K562 (cell line): ENCODE measurements at regions not wholly inside any gene's neighbourhood (a gene's known extent, or its start where the extent isn't known, plus 50 kb on each side); places are given as distances from the start of the nearest gene placed in this dataset.

Experiments used
- ARNT ChIP-seq, 2 experiments: fragments of 450-650 bp; IDR thresholded peaks; 2 replicates each; pipeline ENCODE4 v1.6.1; 2016; ENCODE audit warnings: mild to moderate bottlenecking in 1 of 2
- ELF2 ChIP-seq: fragments of 250-450 bp; sonication (Bioruptor Pico); IDR thresholded peaks from 2 replicates; pipeline ENCODE4 v1.5.0; 2021; ENCODE audit warnings: mild to moderate bottlenecking
- FUS ChIP-seq: fragments of 200-400 bp; formaldehyde crosslinking; optimal IDR thresholded peaks from 2 replicates; pipeline ENCODE3; 2017; ENCODE audit warnings: low read depth, low read length
- KLF13 ChIP-seq: fragments of 450-650 bp; IDR thresholded peaks from 2 replicates; pipeline ENCODE4 v1.6.1; 2016; ENCODE audit warnings: missing genetic modification characterization, low read depth, mild to moderate bottlenecking, missing compliant biosample characterization, moderate library complexity, borderline replicate concordance
- LCOR ChIP-seq: sonication (generic); formaldehyde crosslinking; IDR thresholded peaks from 2 replicates; pipeline ENCODE4 v1.8.0; 2022; ENCODE audit warnings: mild to moderate bottlenecking, missing genetic modification reagents
- MAFF ChIP-seq: IDR thresholded peaks from 2 replicates; pipeline ENCODE4 v1.6.1; 2012; ENCODE audit warnings: low read length, improper control_type of control experiment
- MCM2 ChIP-seq: fragments of 450-650 bp; IDR thresholded peaks from 2 replicates; pipeline ENCODE4 v1.6.1; 2017; ENCODE audit warnings: low read depth, mild to moderate bottlenecking
- PYGO2 ChIP-seq: fragments of 450-650 bp; IDR thresholded peaks from 2 replicates; pipeline ENCODE4 v1.6.1; 2016; ENCODE audit warnings: mild to moderate bottlenecking, missing genetic modification characterization, moderate library complexity, missing compliant biosample characterization
- RB1 ChIP-seq: fragments of 450-650 bp; IDR thresholded peaks from 2 replicates; pipeline ENCODE4 v1.6.1; 2017; ENCODE audit warnings: low read depth, mild to moderate bottlenecking
- RBM17 ChIP-seq: fragments of 200-400 bp; formaldehyde crosslinking; IDR thresholded peaks from 2 replicates; pipeline ENCODE4 v1.6.1; 2017; ENCODE audit warnings: low read depth, mild to moderate bottlenecking, low read length, borderline replicate concordance
- ZC3H11A ChIP-seq: IDR thresholded peaks from 2 replicates; pipeline ENCODE4 v1.6.1; 2012; ENCODE audit warnings: low read depth, low read length, improper control_type of control experiment
- TF ChIP-seq, protein P1 (sequence below): sonication (generic); formaldehyde crosslinking; IDR thresholded peaks from 2 replicates; pipeline ENCODE4 v1.8.1; 2023; ENCODE audit warnings: mild to moderate bottlenecking, missing genetic modification reagents, moderate library complexity
- TF ChIP-seq, protein P2 (sequence below): fragments of 450-650 bp; IDR thresholded peaks from 2 replicates; pipeline ENCODE4 v1.6.1; 2016; ENCODE audit warnings: low read depth
- TF ChIP-seq, protein P3 (sequence below): fragments of 250-450 bp; sonication (Bioruptor Pico); IDR thresholded peaks from 2 replicates; pipeline ENCODE4 v1.4.0; 2020; ENCODE audit warnings: mild to moderate bottlenecking, moderate library complexity

DNA sequence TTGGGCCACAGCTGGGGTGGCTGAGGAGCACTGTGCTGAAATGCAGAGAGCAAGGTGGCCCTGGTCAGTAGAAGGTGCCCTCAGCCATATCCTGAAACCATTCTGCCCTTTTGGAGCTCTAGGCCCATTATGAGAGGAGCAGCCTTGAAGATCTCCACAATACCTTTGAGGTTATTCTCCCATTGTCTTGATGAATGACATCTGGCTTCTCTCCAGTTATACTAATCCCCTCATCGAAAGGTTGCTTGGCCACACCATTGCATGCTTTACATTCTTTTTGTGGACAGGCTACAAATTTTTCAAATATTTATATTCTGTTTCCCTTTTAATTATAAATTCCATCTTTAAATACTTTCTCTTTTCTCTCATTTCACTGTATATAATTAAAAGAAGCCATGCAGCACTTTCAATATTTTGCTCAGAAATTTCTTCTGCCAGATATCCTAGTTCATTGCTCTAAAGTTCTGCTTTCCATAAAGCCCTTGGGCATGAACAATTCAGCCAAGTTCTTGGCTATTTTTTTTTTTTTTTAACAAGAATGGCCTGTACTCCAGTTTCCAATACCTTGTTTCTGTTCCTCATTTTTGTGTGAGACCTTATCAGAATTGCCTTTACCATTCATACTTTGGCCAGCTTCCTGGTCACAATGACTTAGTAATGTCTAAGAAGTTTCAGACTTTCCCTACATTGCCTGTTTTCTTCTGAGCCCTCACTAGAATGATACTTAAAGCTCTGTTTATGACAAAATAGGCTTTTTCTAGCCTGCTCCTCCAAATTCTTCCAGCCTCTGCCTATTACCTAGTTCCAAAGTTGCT, 138.9 kb upstream of the SGO1 start (continued):
- TF ChIP-seq RBM17, result no peak
- no peak for TF ChIP-seq ARNT (IDR thresholded peaks at IDR 0.05)
- TF ChIP-seq, protein P1, sequence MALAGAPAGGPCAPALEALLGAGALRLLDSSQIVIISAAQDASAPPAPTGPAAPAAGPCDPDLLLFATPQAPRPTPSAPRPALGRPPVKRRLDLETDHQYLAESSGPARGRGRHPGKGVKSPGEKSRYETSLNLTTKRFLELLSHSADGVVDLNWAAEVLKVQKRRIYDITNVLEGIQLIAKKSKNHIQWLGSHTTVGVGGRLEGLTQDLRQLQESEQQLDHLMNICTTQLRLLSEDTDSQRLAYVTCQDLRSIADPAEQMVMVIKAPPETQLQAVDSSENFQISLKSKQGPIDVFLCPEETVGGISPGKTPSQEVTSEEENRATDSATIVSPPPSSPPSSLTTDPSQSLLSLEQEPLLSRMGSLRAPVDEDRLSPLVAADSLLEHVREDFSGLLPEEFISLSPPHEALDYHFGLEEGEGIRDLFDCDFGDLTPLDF (CRISPR knock-in tag), result no peak
- TF ChIP-seq LCOR (CRISPR knock-in tag), result no peak
- no peak for TF ChIP-seq MCM2
- TF ChIP-seq, protein P2, sequence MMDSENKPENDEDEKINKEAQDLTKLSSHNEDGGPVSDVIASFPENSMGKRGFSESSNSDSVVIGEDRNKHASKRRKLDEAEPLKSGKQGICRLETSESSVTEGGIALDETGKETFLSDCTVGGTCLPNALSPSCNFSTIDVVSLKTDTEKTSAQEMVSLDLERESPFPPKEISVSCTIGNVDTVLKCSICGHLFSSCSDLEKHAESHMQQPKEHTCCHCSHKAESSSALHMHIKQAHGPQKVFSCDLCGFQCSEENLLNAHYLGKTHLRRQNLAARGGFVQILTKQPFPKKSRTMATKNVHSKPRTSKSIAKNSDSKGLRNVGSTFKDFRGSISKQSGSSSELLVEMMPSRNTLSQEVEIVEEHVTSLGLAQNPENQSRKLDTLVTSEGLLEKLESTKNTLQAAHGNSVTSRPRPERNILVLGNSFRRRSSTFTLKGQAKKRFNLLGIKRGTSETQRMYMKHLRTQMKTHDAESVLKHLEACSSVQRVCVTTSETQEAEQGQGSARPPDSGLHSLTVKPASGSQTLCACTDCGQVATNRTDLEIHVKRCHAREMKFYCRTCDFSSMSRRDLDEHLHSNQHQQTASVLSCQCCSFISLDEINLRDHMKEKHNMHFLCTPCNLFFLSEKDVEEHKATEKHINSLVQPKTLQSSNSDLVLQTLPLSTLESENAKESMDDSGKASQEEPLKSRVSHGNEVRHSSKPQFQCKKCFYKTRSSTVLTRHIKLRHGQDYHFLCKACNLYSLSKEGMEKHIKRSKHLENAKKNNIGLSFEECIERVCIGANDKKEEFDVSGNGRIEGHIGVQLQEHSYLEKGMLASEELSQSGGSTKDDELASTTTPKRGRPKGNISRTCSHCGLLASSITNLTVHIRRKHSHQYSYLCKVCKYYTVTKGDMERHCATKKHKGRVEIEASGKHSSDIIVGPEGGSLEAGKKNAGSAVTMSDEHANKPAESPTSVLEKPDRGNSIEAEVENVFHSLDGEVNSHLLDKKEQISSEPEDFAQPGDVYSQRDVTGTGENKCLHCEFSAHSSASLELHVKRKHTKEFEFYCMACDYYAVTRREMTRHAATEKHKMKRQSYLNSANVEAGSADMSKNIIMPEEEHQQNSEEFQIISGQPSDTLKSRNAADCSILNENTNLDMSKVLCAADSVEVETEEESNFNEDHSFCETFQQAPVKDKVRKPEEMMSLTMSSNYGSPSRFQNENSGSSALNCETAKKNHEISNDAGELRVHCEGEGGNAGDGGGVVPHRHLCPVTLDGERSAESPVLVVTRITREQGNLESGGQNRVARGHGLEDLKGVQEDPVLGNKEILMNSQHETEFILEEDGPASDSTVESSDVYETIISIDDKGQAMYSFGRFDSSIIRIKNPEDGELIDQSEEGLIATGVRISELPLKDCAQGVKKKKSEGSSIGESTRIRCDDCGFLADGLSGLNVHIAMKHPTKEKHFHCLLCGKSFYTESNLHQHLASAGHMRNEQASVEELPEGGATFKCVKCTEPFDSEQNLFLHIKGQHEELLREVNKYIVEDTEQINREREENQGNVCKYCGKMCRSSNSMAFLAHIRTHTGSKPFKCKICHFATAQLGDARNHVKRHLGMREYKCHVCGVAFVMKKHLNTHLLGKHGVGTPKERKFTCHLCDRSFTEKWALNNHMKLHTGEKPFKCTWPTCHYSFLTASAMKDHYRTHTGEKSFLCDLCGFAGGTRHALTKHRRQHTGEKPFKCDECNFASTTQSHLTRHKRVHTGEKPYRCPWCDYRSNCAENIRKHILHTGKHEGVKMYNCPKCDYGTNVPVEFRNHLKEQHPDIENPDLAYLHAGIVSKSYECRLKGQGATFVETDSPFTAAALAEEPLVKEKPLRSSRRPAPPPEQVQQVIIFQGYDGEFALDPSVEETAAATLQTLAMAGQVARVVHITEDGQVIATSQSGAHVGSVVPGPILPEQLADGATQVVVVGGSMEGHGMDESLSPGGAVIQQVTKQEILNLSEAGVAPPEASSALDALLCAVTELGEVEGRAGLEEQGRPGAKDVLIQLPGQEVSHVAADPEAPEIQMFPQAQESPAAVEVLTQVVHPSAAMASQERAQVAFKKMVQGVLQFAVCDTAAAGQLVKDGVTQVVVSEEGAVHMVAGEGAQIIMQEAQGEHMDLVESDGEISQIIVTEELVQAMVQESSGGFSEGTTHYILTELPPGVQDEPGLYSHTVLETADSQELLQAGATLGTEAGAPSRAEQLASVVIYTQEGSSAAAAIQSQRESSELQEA, result no peak
- peak; percentile 51; the same call in 1 of the 2 replicates for TF ChIP-seq MAFF
- no peak for TF ChIP-seq KLF13 (tag)
- TF ChIP-seq, protein P3, sequence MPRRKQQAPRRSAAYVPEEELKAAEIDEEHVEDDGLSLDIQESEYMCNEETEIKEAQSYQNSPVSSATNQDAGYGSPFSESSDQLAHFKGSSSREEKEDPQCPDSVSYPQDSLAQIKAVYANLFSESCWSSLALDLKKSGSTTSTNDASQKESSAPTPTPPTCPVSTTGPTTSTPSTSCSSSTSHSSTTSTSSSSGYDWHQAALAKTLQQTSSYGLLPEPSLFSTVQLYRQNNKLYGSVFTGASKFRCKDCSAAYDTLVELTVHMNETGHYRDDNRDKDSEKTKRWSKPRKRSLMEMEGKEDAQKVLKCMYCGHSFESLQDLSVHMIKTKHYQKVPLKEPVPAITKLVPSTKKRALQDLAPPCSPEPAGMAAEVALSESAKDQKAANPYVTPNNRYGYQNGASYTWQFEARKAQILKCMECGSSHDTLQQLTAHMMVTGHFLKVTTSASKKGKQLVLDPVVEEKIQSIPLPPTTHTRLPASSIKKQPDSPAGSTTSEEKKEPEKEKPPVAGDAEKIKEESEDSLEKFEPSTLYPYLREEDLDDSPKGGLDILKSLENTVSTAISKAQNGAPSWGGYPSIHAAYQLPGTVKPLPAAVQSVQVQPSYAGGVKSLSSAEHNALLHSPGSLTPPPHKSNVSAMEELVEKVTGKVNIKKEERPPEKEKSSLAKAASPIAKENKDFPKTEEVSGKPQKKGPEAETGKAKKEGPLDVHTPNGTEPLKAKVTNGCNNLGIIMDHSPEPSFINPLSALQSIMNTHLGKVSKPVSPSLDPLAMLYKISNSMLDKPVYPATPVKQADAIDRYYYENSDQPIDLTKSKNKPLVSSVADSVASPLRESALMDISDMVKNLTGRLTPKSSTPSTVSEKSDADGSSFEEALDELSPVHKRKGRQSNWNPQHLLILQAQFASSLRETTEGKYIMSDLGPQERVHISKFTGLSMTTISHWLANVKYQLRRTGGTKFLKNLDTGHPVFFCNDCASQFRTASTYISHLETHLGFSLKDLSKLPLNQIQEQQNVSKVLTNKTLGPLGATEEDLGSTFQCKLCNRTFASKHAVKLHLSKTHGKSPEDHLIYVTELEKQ (CRISPR knock-in tag), result no peak
- no peak for TF ChIP-seq ZC3H11A
- TF ChIP-seq FUS, result no peak
- TF ChIP-seq PYGO2 (tag), result no peak
- TF ChIP-seq RB1, result no peak
- TF ChIP-seq ELF2 (CRISPR knock-in tag), result no peak
